H9 (cell line): ENCODE measurements at regions not wholly inside any gene's neighbourhood (a gene's known extent, or its start where the extent isn't known, plus 50 kb on each side); places are given as distances from the start of the nearest gene placed in this dataset.

Experiments
- DNase-seq: peaks from one replicate; pipeline ENCODE4 v3.0.0-alpha.2; 2017
- H2AFZ ChIP-seq: one replicate; pipeline ENCODE4 v1.6.1; 2013; ENCODE audit warnings: mild to moderate bottlenecking, low read length, control low read depth, moderate library complexity
- H2AK5ac ChIP-seq: 2 replicates; pipeline ENCODE4 v1.6.1; 2013; ENCODE audit warnings: low read length, control low read depth, mixed read lengths; ENCODE audit not compliant: insufficient read length
- H2BK120ac ChIP-seq: one replicate; pipeline ENCODE4 v1.6.1; 2013; ENCODE audit warnings: low read depth, mild to moderate bottlenecking, low read length, control low read depth, inconsistent platforms; ENCODE audit not compliant: poor library complexity, severe bottlenecking
- H2BK12ac ChIP-seq: 2 replicates; pipeline ENCODE4 v1.6.1; 2013; ENCODE audit warnings: low read length, control low read depth, mixed read lengths, low read depth; ENCODE audit not compliant: insufficient read length
- H2BK15ac ChIP-seq: 2 replicates; pipeline ENCODE4 v1.6.1; 2013; ENCODE audit warnings: low read depth, low read length, control low read depth
- H2BK20ac ChIP-seq: one replicate; pipeline ENCODE4 v1.6.1; 2013; ENCODE audit warnings: low read depth, mild to moderate bottlenecking, low read length, control low read depth, inconsistent platforms; ENCODE audit not compliant: poor library complexity, severe bottlenecking
- H2BK5ac ChIP-seq: 2 replicates; pipeline ENCODE4 v1.6.1; 2013; ENCODE audit warnings: low read length, control low read depth, mixed read lengths; ENCODE audit not compliant: insufficient read length
- H3K14ac ChIP-seq: 2 replicates; pipeline ENCODE4 v1.6.1; 2013; ENCODE audit warnings: low read length, control low read depth; ENCODE audit not compliant: insufficient read depth
- H3K18ac ChIP-seq: 2 replicates; pipeline ENCODE4 v1.6.1; 2013; ENCODE audit warnings: low read depth, mild to moderate bottlenecking, mixed read lengths, low read length, control low read depth; ENCODE audit not compliant: insufficient read length
- H3K23ac ChIP-seq: 2 replicates; pipeline ENCODE4 v1.6.1; 2013; ENCODE audit warnings: low read length, control low read depth, mixed read lengths, low read depth; ENCODE audit not compliant: insufficient read length
- H3K23me2 ChIP-seq: 2 replicates; pipeline ENCODE4 v1.6.1; 2013; ENCODE audit warnings: low read depth, mild to moderate bottlenecking, mixed read lengths, low read length, control low read depth; ENCODE audit not compliant: insufficient read length, poor library complexity, severe bottlenecking
- H3K27ac ChIP-seq: 2 replicates; pipeline ENCODE4 v1.5.1; 2013; ENCODE audit warnings: low read length, control low read depth, mixed read lengths, low read depth; ENCODE audit not compliant: insufficient read length
- H3K27me3 ChIP-seq: 2 replicates; pipeline ENCODE4 v1.6.1; 2013; ENCODE audit warnings: low read length, control low read depth, inconsistent platforms; ENCODE audit not compliant: insufficient read depth
- H3K4ac ChIP-seq: 2 replicates; pipeline ENCODE4 v1.6.1; 2013; ENCODE audit warnings: low read depth, mild to moderate bottlenecking, control low read depth, inconsistent platforms, low read length, moderate library complexity
- H3K4me1 ChIP-seq: 2 replicates; pipeline ENCODE4 v1.6.1; 2013; ENCODE audit warnings: low read length, control low read depth, inconsistent platforms; ENCODE audit not compliant: insufficient read depth
- H3K4me2 ChIP-seq: 2 replicates; pipeline ENCODE4 v1.6.1; 2013; ENCODE audit warnings: low read length, control low read depth, mixed read lengths; ENCODE audit not compliant: insufficient read length, insufficient read depth
- H3K56ac ChIP-seq: 2 replicates; pipeline ENCODE4 v1.6.1; 2013; ENCODE audit warnings: low read depth, mild to moderate bottlenecking, mixed read lengths, low read length, control low read depth; ENCODE audit not compliant: insufficient read length
- H3K79me1 ChIP-seq: 2 replicates; pipeline ENCODE4 v1.6.1; 2013; ENCODE audit warnings: low read depth, mild to moderate bottlenecking, moderate library complexity, low read length, control low read depth, inconsistent platforms; ENCODE audit not compliant: insufficient read depth, poor library complexity, severe bottlenecking
- H3K79me2 ChIP-seq: 2 replicates; pipeline ENCODE4 v1.6.1; 2013; ENCODE audit warnings: low read length, control low read depth, inconsistent platforms; ENCODE audit not compliant: insufficient read depth
- H3K9ac ChIP-seq: 2 replicates; pipeline ENCODE4 v1.6.1; 2013; ENCODE audit warnings: low read length, control low read depth, mixed read lengths; ENCODE audit not compliant: insufficient read length; ENCODE audit errors: extremely low read depth
- H3K9me3 ChIP-seq: one replicate; pipeline ENCODE4 v1.6.1; 2013; ENCODE audit warnings: low read depth, low read length, inconsistent platforms; ENCODE audit not compliant: control insufficient read depth
- H3T11ph ChIP-seq: one replicate; pipeline ENCODE4 v1.6.1; 2013; ENCODE audit warnings: mild to moderate bottlenecking, low read length, control low read depth, inconsistent platforms
- H4K20me1 ChIP-seq: one replicate; pipeline ENCODE4 v1.6.1; 2013; ENCODE audit not compliant: control insufficient read depth, insufficient read length, insufficient read depth
- H4K5ac ChIP-seq: 2 replicates; pipeline ENCODE4 v1.6.1; 2013; ENCODE audit warnings: low read depth, mild to moderate bottlenecking, mixed read lengths, low read length, control low read depth; ENCODE audit not compliant: insufficient read length
- H4K8ac ChIP-seq: replicated peaks from 2 replicates; pipeline ENCODE4 v1.6.1; 2013; ENCODE audit warnings: low read length, control low read depth, mixed read lengths, low read depth; ENCODE audit not compliant: insufficient read length
- H4K91ac ChIP-seq: 2 replicates; pipeline ENCODE4 v1.6.1; 2013; ENCODE audit warnings: low read depth, mild to moderate bottlenecking, moderate library complexity, mixed read lengths, low read length, control low read depth; ENCODE audit not compliant: insufficient read length
- H3K27ac Mint-ChIP-seq, 3 experiments: 2 replicates in 2 of 3; 3 replicates in 1 of 3; pipeline ENCODE4 v1.8.0; 2020 to 2021; ENCODE audit warnings: mixed read lengths in 3 of 3, mild to moderate bottlenecking in 1 of 3, moderate library complexity in 1 of 3
- H3K27me3 Mint-ChIP-seq: 2 replicates; pipeline ENCODE4 v1.8.0; 2021; ENCODE audit warnings: low read depth, mild to moderate bottlenecking, moderate library complexity, mixed read lengths
- H3K36me3 Mint-ChIP-seq, 3 experiments: 2 replicates in 2 of 3; 3 replicates in 1 of 3; pipeline ENCODE4 v1.8.0; 2020 to 2021; ENCODE audit warnings: low read depth in 3 of 3, mixed read lengths in 3 of 3; ENCODE audit not compliant: insufficient read depth in 1 of 3
- H3K4me1 Mint-ChIP-seq, 2 experiments: 2 replicates each; pipeline ENCODE4 v1.8.0; 2020; ENCODE audit warnings: mixed read lengths in 2 of 2
- H3K4me3 Mint-ChIP-seq, 2 experiments: 2 replicates in 1 of 2; 3 replicates in 1 of 2; pipeline ENCODE4 v1.8.0; 2020 to 2021; ENCODE audit warnings: mild to moderate bottlenecking in 2 of 2, mixed read lengths in 2 of 2, moderate library complexity in 1 of 2
- H3K9me3 Mint-ChIP-seq, 2 experiments: 2 replicates in 1 of 2; 3 replicates in 1 of 2; pipeline ENCODE4 v1.8.0; 2020; ENCODE audit warnings: mild to moderate bottlenecking in 2 of 2, mixed read lengths in 2 of 2, moderate library complexity in 1 of 2
- CTCF ChIP-seq: fragments of 200-600 bp; sonication (generic); conservative IDR thresholded peaks from 3 replicates; pipeline ENCODE4 v1.8.0; 2021; ENCODE audit warnings: antibody characterized with exemption, mild to moderate bottlenecking
- WGBS: extraction: QIAGEN DNeasy Blood & Tissue Kit; methylation state at CpG from one replicate; pipeline ENCODE4 v1.1.7; 2013; ENCODE audit warnings: missing lambda C conversion rate, low lambda C conversion rate, mixed read lengths; ENCODE audit not compliant: insufficient read length; ENCODE audit errors: extremely low coverage; 5-methylcytosine and 5-hydroxymethylcytosine counted together

GRCh38 chr7:159196584-159196983 lies 51.9 kb upstream of the VIPR2 start:
- peaks cover 2% of the 10 kb centered on the region for H3K27me3 Mint-ChIP-seq
- H3K4me2 ChIP-seq: no peak overlapping the region
- H3K4ac ChIP-seq: no peak overlapping the region
- H3K18ac ChIP-seq: no peak overlapping the region
- peaks cover 0 to 87% of the 10 kb centered on the region in 2 experiments; a peak in 2 of 5 replicates for H3K9me3 Mint-ChIP-seq
- H4K8ac ChIP-seq: no peak overlapping the region
- H3K4me1 Mint-ChIP-seq: no peaks in the 10 kb centered on the region
- no peak overlapping the region for H2BK120ac ChIP-seq
- H4K5ac ChIP-seq: no peak overlapping the region
- no peak for TF ChIP-seq CTCF
- H3K9ac ChIP-seq: no peak overlapping the region
- H2BK15ac ChIP-seq: no peak overlapping the region
- H3T11ph ChIP-seq: no peak overlapping the region
- H3K9me3 ChIP-seq: no peaks in the 10 kb centered on the region
- H3K27ac Mint-ChIP-seq: no peak overlapping the region
- H2BK5ac ChIP-seq: no peak overlapping the region
- H3K4me3 Mint-ChIP-seq: no peak overlapping the region; a peak in 1 of 5 replicates
- H3K23ac ChIP-seq: no peak overlapping the region
- no peak overlapping the region for H3K56ac ChIP-seq
- H3K79me2 ChIP-seq: no peaks in the 10 kb centered on the region
- H2BK12ac ChIP-seq: no peak overlapping the region
- H2AK5ac ChIP-seq: no peak overlapping the region
- WGBS: no CpG with 5 or more reads among the region's 8 CpGs
- peaks cover 0 to 11% (median 0%) of the 10 kb centered on the region in 3 experiments; a peak in 3 of 7 replicates for H3K36me3 Mint-ChIP-seq
- no peak for DNase-seq
- H3K14ac ChIP-seq: no peak overlapping the region
- H2BK20ac ChIP-seq: no peak overlapping the region
- no peaks in the 10 kb centered on the region for H3K79me1 ChIP-seq
- H3K27me3 ChIP-seq: no peaks in the 10 kb centered on the region
- H3K27ac ChIP-seq: no peak overlapping the region
- no peak overlapping the region for H2AFZ ChIP-seq
- no peak overlapping the region for H4K91ac ChIP-seq
- H3K23me2 ChIP-seq: no peaks in the 10 kb centered on the region
- H3K4me1 ChIP-seq: peaks cover 7% of the 10 kb centered on the region; the same call in 1 of the 2 replicates
- H4K20me1 ChIP-seq: no peaks in the 10 kb centered on the region
